Stimulated activated naive CD8-positive, alpha-beta T cell treated with anti-CD3 and anti-CD28 coated beads, Interleukin-15, Interleukin-2, amounts not matched to agents 100 ng/mL and 50 ng/mL, for 24 hours (primary cell): ENCODE measurements at regions not wholly inside any gene's neighbourhood (a gene's known extent, or its start where the extent isn't known, plus 50 kb on each side); places are given as distances from the start of the nearest gene placed in this dataset.

ENCODE experiments used
- H3K27ac Mint-ChIP-seq: one replicate; pipeline ENCODE4 v1.8.0; 2021; ENCODE audit warnings: mild to moderate bottlenecking, mixed read lengths
- H3K27me3 Mint-ChIP-seq: one replicate; pipeline ENCODE4 v1.8.0; 2021; ENCODE audit warnings: mixed read lengths
- H3K36me3 Mint-ChIP-seq: one replicate; pipeline ENCODE4 v1.8.0; 2021; ENCODE audit warnings: low read depth, mixed read lengths
- H3K4me1 Mint-ChIP-seq: one replicate; pipeline ENCODE4 v1.8.0; 2021; ENCODE audit warnings: low read depth, mixed read lengths
- H3K4me3 Mint-ChIP-seq: one replicate; pipeline ENCODE4 v1.8.0; 2021; ENCODE audit warnings: mild to moderate bottlenecking, mixed read lengths
- H3K9me3 Mint-ChIP-seq: one replicate; pipeline ENCODE4 v1.8.0; 2021; ENCODE audit warnings: mixed read lengths

DNA sequence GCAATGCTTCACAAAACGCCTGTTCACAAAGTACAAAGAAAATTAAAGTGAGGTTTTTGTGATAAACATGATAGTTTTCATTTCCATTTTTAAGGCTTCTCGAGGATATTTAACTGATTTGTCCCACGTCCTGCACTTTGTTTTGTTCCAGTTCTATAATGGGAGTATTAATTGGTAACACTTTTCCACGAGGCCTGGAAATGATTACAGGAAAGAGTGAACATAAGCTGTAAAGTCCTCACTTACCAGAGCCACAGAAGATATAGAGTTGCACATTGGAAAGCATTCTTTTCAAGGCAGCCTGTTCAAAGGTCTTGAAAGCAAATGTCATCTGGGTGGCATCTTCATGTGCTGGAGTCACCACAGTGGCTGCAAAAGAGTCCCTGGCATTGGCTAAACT lies 1236.6 kb downstream of the BCL11B start:
- Mint-ChIP-seq H3K4me1 (no peaks in the 10 kb centered on the region), H3K36me3 (peaks cover 3% of the 10 kb centered on the region), H3K27me3 (no peaks in the 10 kb centered on the region), H3K27ac (no peak overlapping the region), H3K9me3 (peaks cover 7% of the 10 kb centered on the region), H3K4me3 (no peak overlapping the region)

DNA sequence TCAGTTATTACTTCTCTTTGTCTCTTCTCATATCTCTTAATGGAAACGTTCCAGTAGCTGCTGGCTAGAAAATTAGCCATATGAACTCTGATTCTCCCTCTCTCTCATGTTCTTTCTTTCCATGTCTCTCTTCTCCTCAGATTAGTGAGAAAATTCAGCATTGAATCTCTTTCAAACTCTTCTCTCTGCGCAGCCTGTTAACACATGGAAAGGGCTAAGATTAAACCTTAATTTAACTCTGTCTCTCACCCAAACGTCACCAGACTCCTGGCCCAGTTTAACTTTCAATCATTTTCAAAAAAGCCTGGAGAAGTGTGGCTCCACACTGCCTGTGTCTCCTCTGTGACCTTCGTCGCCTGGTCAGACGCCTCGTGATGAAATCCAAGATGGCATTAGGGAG lies 1234.2 kb downstream of the BCL11B start:
- Mint-ChIP-seq H3K4me3 (no peak overlapping the region), H3K36me3 (no peaks in the 10 kb centered on the region), H3K27ac (no peak overlapping the region), H3K27me3 (no peaks in the 10 kb centered on the region), H3K4me1 (peaks cover 8% of the 10 kb centered on the region), H3K9me3 (peaks cover 3% of the 10 kb centered on the region)

DNA sequence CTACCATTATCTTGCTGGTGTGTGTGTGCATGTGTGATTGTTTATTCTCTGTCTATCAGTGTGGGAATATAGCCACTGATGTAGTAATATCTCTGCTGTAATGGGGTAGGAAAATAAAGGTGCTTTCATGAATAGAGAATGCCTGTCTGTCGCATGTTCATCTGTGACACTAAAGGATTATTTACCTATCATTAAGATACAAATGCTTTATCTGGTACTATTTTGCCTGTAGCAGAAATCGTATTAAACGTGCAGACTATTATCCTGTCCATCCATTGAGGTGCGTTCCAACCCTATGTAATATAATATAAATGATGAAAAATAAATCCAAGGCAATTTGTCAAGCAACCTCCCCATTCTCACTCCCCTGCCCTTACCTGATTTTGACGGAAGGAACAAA lies 1215.1 kb downstream of the BCL11B start:
- Mint-ChIP-seq H3K4me1 (no peaks in the 10 kb centered on the region), H3K27me3 (no peaks in the 10 kb centered on the region), H3K27ac (no peak overlapping the region), H3K4me3 (no peak overlapping the region), H3K36me3 (no peaks in the 10 kb centered on the region), H3K9me3 (no peaks in the 10 kb centered on the region)

DNA sequence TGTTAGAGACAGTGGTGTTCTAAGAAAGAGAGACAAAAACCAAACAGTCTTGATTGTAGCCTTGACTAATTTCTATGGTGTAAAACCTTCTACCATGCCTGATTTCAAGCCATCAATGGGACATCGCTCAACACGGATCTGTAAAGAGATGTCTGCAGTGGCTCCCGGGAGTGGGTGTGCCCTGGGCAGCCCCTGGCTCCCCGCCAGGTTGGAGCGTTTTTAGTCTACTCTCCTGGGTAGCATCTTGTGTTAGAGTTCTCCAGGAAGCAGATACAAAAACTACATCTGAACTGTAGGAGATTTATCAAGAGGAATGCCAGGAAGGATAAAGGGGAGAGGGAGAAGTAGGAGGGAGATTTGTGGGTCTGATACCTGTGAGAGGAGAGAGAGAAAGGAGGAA lies 1212.9 kb downstream of the BCL11B start:
- no peaks in the 10 kb centered on the region for H3K4me1 Mint-ChIP-seq
- H3K9me3 Mint-ChIP-seq = no peaks in the 10 kb centered on the region
- no peaks in the 10 kb centered on the region for H3K36me3 Mint-ChIP-seq
- no peak overlapping the region for H3K4me3 Mint-ChIP-seq
- H3K27ac Mint-ChIP-seq = no peak overlapping the region
- no peaks in the 10 kb centered on the region for H3K27me3 Mint-ChIP-seq

DNA sequence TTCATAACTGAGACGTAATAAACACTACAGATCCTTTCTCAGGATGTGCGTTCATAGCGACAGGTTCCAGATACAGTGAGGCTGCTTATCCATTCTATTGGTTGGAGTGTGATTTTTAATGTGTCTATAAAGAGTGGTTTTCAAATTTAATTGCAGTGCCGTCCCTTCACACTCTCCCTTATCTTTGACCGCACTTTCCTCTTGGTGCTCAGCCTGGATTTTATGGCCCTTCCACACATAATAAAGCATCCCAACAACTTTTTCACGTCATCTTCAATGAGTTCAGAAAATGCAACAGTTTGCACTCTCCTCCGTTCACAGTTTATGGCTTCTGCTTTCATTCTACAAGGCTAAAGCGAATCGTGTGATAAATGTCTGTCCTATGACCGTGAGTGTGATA lies 1209.9 kb downstream of the BCL11B start:
- no peak overlapping the region for H3K4me3 Mint-ChIP-seq
- no peak overlapping the region for H3K27ac Mint-ChIP-seq
- H3K9me3 Mint-ChIP-seq = no peaks in the 10 kb centered on the region
- no peaks in the 10 kb centered on the region for H3K36me3 Mint-ChIP-seq
- H3K27me3 Mint-ChIP-seq = no peaks in the 10 kb centered on the region
- no peaks in the 10 kb centered on the region for H3K4me1 Mint-ChIP-seq

DNA sequence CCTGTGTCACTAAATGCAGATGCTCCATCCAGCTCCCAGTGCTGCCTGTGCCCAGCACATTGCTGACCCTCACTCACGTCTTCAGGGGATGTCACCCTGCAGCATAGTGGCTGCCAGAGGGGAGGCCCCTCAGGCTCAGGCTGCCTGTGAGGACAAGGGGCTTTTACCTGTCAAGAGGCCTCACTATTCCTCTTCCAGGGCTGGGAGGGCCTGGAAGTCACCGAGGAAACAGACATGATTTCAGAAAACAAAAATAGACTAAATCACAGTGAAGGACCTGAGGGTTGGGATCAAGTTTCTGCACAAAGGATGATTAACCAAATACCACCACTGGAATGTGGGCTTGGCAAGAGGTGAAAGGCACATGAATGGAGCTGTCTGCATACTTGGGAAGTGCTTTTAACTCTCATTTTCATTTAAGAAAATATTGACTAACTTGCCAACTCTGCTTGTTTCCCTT lies 1202.3 kb downstream of the BCL11B start:
- Mint-ChIP-seq H3K36me3 (no peaks in the 10 kb centered on the region), H3K9me3 (no peaks in the 10 kb centered on the region), H3K4me3 (no peak overlapping the region), H3K27me3 (no peaks in the 10 kb centered on the region), H3K4me1 (no peaks in the 10 kb centered on the region), H3K27ac (no peak overlapping the region)

DNA sequence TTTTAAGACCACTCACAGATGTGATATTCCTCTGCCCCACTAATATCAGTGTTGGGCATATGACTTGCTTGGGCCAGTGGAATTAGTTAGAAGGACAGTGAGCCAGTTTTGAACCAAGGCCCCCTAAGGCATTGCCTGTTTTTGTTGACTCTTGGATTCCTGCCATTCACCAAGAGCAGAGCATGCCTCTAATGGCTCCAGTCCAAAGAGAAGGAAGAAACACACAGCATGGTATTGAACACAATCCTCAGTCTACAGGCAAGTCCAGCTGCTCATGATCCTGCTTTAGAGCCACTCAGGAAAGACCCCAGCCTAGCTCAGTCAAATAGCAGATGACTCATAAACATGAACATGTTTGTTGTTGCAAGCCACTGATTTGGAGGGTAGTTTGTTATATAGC lies 1201.5 kb downstream of the BCL11B start:
- no peaks in the 10 kb centered on the region for H3K27me3 Mint-ChIP-seq

DNA sequence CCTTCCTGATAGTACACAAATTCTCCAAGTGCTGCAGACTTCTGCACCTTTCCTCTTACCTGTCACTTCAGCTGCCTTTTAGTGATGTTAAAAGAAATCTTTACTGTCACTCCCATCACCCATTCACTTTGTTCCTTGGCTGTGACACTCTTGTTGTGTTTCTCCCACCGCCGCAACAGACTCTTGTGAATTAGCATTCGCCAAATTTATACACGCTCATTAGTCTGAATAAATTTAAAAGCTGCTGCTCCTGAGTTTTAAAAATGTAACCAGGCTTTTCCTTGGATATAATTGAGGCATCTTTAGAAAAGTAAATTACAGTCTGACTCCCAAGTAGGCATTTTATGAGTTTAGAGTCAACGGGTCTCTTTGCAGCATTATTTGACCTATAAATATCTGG lies 1197.9 kb downstream of the BCL11B start:
- no peaks in the 10 kb centered on the region for H3K36me3 Mint-ChIP-seq
- no peak overlapping the region for H3K4me3 Mint-ChIP-seq
- H3K27me3 Mint-ChIP-seq = no peaks in the 10 kb centered on the region
- no peaks in the 10 kb centered on the region for H3K4me1 Mint-ChIP-seq
- H3K9me3 Mint-ChIP-seq = no peaks in the 10 kb centered on the region
- H3K27ac Mint-ChIP-seq = no peak overlapping the region

More for the DNA sequence above, 1201.5 kb downstream of the BCL11B start:
- H3K27ac Mint-ChIP-seq = no peak overlapping the region
- H3K4me3 Mint-ChIP-seq = no peak overlapping the region
- no peaks in the 10 kb centered on the region for H3K4me1 Mint-ChIP-seq
- no peaks in the 10 kb centered on the region for H3K9me3 Mint-ChIP-seq
- no peaks in the 10 kb centered on the region for H3K36me3 Mint-ChIP-seq

DNA sequence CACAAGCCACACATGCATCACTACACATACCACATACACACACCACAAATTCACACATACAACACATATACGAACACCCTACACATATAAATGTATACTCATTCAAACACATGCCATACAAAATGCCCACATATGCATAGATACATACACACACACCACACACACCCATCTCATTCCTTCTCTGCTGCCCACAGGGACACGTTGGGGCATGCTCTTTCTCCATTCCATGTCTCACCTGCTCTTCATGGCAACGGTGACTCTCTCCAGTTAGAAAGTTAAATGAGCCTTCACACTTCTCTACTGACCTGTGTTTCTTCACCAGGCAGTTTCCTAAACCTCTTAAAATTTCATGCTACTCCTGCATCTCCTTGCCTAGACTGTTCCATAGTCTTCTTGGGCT lies 1194.8 kb downstream of the BCL11B start:
- H3K4me3 Mint-ChIP-seq = no peak overlapping the region
- H3K27me3 Mint-ChIP-seq = no peaks in the 10 kb centered on the region
- no peaks in the 10 kb centered on the region for H3K36me3 Mint-ChIP-seq
- no peaks in the 10 kb centered on the region for H3K9me3 Mint-ChIP-seq
- H3K4me1 Mint-ChIP-seq = no peaks in the 10 kb centered on the region
- peak overlapping the region; percentile 0 for H3K27ac Mint-ChIP-seq

DNA sequence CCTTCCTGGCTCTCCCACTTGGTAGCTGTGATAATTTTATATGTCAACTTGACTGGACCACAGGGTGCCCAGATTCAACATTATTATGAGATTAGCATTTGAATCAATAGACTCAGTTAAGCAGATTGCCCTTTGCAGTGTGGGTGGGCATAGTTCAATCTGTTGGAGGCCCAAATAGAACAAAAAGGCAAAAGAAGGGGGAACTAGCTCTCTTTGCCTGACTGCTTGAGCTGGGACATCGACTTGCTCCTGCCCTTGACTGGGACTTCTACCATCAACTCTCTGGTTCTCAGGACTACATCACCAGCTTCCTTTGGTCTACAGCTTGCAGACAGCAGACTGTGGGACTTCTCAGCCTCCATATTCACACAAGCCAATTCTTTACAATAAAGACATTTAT lies 1189.2 kb downstream of the BCL11B start:
- no peak overlapping the region for H3K4me3 Mint-ChIP-seq
- H3K27me3 Mint-ChIP-seq = no peaks in the 10 kb centered on the region
- H3K36me3 Mint-ChIP-seq = no peaks in the 10 kb centered on the region
- H3K9me3 Mint-ChIP-seq = no peaks in the 10 kb centered on the region
- H3K4me1 Mint-ChIP-seq = no peaks in the 10 kb centered on the region
- H3K27ac Mint-ChIP-seq = no peak overlapping the region

DNA sequence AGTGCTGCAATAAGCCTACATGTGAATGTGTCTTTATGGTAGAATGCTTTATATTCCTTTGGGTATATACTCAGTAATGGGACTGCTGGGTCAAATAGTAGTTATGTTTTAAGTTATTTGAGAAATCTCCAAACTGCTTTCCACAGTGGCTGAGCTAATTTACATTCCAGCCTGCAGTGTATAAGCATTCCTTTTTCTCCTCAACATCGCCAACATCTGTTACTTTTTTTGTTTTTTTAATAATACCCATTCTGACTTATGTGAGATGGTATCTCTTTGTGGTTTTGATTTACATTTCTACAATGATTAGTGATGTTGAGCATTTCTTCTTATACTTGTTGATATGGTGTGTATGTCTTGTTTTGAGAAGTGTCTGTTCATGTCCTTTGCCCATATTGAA lies 1186.2 kb downstream of the BCL11B start:
- H3K9me3 Mint-ChIP-seq = no peaks in the 10 kb centered on the region
- H3K27me3 Mint-ChIP-seq = no peaks in the 10 kb centered on the region
- H3K27ac Mint-ChIP-seq = no peak overlapping the region
- H3K4me1 Mint-ChIP-seq = no peaks in the 10 kb centered on the region
- H3K36me3 Mint-ChIP-seq = no peaks in the 10 kb centered on the region
- H3K4me3 Mint-ChIP-seq = no peak overlapping the region

DNA sequence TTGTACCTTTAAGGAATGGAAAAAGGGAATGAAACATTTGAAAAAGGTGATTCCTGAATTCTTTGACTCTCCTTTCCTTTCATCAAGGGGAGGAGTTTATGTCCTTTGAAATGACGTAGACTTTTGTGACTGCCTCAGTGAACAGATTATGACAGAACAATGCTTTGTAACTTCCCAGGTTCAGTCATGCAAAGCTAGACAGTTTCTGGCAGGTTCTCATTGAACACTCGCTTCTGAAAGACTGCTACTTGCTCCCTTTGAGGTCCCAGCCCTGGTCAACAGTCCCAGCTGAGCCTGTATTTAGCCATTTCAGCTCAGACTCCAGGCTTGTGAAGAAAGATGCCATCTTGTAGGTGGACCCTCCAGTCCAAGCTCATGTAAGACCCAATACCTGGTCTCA lies 1178.9 kb downstream of the BCL11B start:
- peaks cover 9% of the 10 kb centered on the region for H3K4me1 Mint-ChIP-seq
- peaks cover 4% of the 10 kb centered on the region for H3K27me3 Mint-ChIP-seq
- peaks cover 10% of the 10 kb centered on the region for H3K9me3 Mint-ChIP-seq
- no peak overlapping the region for H3K27ac Mint-ChIP-seq
- H3K36me3 Mint-ChIP-seq = no peaks in the 10 kb centered on the region
- no peak overlapping the region for H3K4me3 Mint-ChIP-seq

DNA sequence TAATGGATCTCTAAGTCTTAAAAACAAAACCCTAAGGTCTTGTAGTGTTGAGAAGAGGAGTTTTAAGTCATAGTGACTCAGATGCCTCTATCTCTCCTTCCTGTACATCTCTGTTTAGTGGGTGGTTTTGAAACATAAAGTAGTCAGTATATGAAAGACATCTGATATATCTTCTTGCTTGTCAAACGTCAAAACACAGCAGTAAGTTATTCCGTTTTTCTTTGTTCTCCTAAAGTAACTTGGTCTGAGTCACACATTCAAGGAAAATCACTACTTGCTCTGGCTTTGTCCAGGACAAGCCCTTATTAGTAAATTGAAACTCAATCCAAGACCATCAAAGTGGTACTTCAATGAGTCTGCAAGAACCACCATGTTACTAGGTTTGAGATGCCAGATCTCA lies 1172.5 kb downstream of the BCL11B start:
- Mint-ChIP-seq H3K27me3 (peaks cover under 1% of the 10 kb centered on the region), H3K4me1 (peaks cover 54% of the 10 kb centered on the region)

DNA sequence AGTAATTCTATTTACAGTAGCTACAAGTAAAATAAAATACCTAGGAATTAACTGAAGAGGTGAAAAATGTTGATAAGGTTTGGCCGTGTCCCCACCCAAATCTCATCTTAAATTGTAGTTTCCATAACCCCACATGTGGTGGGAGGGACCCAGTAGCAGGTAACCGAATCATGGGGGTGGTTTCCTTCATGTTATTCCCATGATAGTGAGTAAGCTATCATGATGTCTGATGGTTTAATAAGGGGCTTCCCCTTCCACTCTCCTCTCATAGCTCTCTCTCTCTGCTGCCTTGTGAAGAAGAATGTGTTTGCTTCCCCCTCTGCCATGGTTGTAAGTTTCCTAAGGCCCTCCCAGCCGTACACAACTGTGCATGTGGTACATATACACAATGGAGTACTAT lies 1170.7 kb downstream of the BCL11B start:
- H3K9me3 Mint-ChIP-seq = peaks cover 30% of the 10 kb centered on the region
- H3K27me3 Mint-ChIP-seq = no peaks in the 10 kb centered on the region
- H3K27ac Mint-ChIP-seq = no peak overlapping the region
- peaks cover 54% of the 10 kb centered on the region for H3K4me1 Mint-ChIP-seq
- no peak overlapping the region for H3K4me3 Mint-ChIP-seq
- peaks cover 7% of the 10 kb centered on the region for H3K36me3 Mint-ChIP-seq

More for the DNA sequence above, 1172.5 kb downstream of the BCL11B start:
- Mint-ChIP-seq H3K36me3 (peaks cover 7% of the 10 kb centered on the region), H3K27ac (peak overlapping the region; percentile 73), H3K9me3 (peaks cover 29% of the 10 kb centered on the region), H3K4me3 (no peak overlapping the region)

DNA sequence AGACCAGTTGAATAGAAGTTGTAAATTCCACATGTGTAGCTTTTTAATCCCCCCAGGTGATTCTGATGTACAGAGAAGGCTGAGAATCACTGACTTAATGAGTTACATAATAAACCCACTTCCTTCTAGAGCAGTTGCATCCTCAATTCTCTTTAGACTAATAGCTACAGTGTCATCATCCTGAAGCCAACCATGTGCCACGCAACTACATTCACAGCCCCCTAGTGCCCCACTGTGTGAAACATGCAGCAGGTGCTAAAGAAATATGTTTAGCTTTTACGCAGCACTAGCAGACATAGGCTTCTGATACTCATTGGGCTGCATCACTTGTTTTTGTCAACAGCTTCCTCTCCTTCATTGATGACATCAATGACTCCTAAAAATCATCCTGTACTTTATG lies 1168.3 kb downstream of the BCL11B start:
- H3K9me3 Mint-ChIP-seq = peaks cover 23% of the 10 kb centered on the region
- no peaks in the 10 kb centered on the region for H3K27me3 Mint-ChIP-seq
- no peak overlapping the region for H3K27ac Mint-ChIP-seq
- peaks cover 48% of the 10 kb centered on the region for H3K4me1 Mint-ChIP-seq
- H3K36me3 Mint-ChIP-seq = peaks cover 7% of the 10 kb centered on the region
- no peak overlapping the region for H3K4me3 Mint-ChIP-seq

DNA sequence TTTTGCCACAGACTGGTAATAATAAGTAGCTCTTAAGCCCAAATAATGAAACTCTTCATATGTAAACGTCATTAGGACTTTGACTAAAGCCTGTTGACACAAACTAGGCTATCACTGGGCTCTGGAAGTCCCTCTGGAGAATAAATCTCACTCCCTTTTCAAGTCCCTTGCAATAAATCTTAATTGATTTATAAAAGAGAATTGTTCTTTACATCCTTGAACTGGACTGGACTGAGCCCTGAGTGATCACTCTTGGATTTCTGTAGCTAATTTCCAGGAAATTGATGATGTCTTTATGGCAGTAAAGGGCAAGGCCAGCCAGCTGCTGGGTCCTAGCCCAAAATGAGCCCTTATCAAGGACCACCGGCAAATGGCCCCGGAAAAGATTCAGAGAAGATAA lies 1162.7 kb downstream of the BCL11B start:
- Mint-ChIP-seq H3K4me1 (peaks cover 26% of the 10 kb centered on the region), H3K36me3 (no peaks in the 10 kb centered on the region), H3K9me3 (peaks cover 5% of the 10 kb centered on the region), H3K27ac (no peak overlapping the region), H3K4me3 (no peak overlapping the region), H3K27me3 (no peaks in the 10 kb centered on the region)
